CD4-positive, alpha-beta T cell (primary cell): ENCODE measurements at regions not wholly inside any gene's neighbourhood (a gene's known extent, or its start where the extent isn't known, plus 50 kb on each side); places are given as distances from the start of the nearest gene placed in this dataset.
"Not testable (repeated sequence)": the region's sequence is repeated elsewhere in the genome, so short reads cannot be mapped to it uniquely, and the experiment has no call there.

Experiments
- ATAC-seq: fragments of 200-7000 bp; cut with Tn5 transposase; one replicate; pipeline ENCODE4 v1.10.0; 2022; ENCODE audit warnings: mild to moderate bottlenecking; ENCODE audit not compliant: poor library complexity
- CTCF ChIA-PET: fragments of 350-600 bp; sonication (Branson Sonifier 250); formaldehyde crosslinking; loops from one replicate; lab custom pipeline; 2021; ENCODE audit warnings: antibody characterized with exemption, inconsistent platforms; lab: Charles Lee
- POLR2A ChIA-PET: fragments of 350-600 bp; sonication (Branson Sonifier 250); formaldehyde crosslinking; loops from one replicate; lab custom pipeline; 2021; ENCODE audit warnings: antibody characterized with exemption, inconsistent platforms; lab: Charles Lee
- DNase-seq, 14 experiments: peaks; one replicate each; pipeline ENCODE4 v3.0.0-alpha.2; 2013 to 2020; ENCODE audit warnings: mixed read lengths in 2 of 14
- H3K27ac ChIP-seq, 2 donors: one replicate each; pipeline versions ENCODE4 v1.5.1 to v1.7.0; 2013; ENCODE audit warnings: low read length in 2 of 2, low read depth in 1 of 2, mild to moderate bottlenecking in 1 of 2
- H3K27me3 ChIP-seq, 2 experiments: 1 replicate in 1 of 2; 2 replicates in 1 of 2; pipeline versions ENCODE4 v1.6.1 to v1.7.0; 2013; ENCODE audit warnings: low read length in 2 of 2, control low read depth in 1 of 2, mild to moderate bottlenecking in 1 of 2, moderate library complexity in 1 of 2; ENCODE audit not compliant: insufficient read depth in 2 of 2, control insufficient read depth in 1 of 2
- H3K36me3 ChIP-seq: one replicate; pipeline ENCODE4 v1.6.1; 2013; ENCODE audit warnings: low read length, control low read depth; ENCODE audit not compliant: insufficient read depth
- H3K4me1 ChIP-seq: one replicate; pipeline ENCODE4 v1.6.1; 2013; ENCODE audit warnings: low read length, control low read depth; ENCODE audit not compliant: insufficient read depth
- H3K4me3 ChIP-seq: one replicate; pipeline ENCODE4 v1.5.1; 2013; ENCODE audit warnings: mild to moderate bottlenecking, low read length, moderate library complexity
- H3K9me3 ChIP-seq, 2 experiments: 1 replicate in 1 of 2; 2 replicates in 1 of 2; pipeline versions ENCODE4 v1.6.1 to v1.7.0; 2013; ENCODE audit warnings: low read length in 2 of 2, mild to moderate bottlenecking in 2 of 2, control low read depth in 1 of 2, moderate library complexity in 1 of 2; ENCODE audit not compliant: control insufficient read depth in 1 of 2, insufficient read depth in 1 of 2
- H3K27ac Mint-ChIP-seq: one replicate; pipeline ENCODE4 v1.8.0; 2020; ENCODE audit warnings: mixed read lengths
- H3K27me3 Mint-ChIP-seq: one replicate; pipeline ENCODE4 v1.8.0; 2021; ENCODE audit warnings: mixed read lengths
- H3K36me3 Mint-ChIP-seq: one replicate; pipeline ENCODE4 v1.8.0; 2021; ENCODE audit warnings: low read depth, mixed read lengths
- H3K4me1 Mint-ChIP-seq: one replicate; pipeline ENCODE4 v1.8.0; 2021; ENCODE audit warnings: low read depth, mixed read lengths
- H3K4me3 Mint-ChIP-seq: one replicate; pipeline ENCODE4 v1.8.0; 2020; ENCODE audit warnings: mild to moderate bottlenecking, mixed read lengths
- H3K9me3 Mint-ChIP-seq: one replicate; pipeline ENCODE4 v1.8.0; 2020; ENCODE audit warnings: mixed read lengths
- CTCF ChIP-seq: fragments of 200-600 bp; IDR thresholded peaks from one replicate; pipeline ENCODE4 v1.8.0; 2022; ENCODE audit warnings: antibody characterized with exemption, mild to moderate bottlenecking
- intact Hi-C, 2 experiments: fragments of 100-400 bp; cut with DNase I in 1 of 2; cut with micrococcal nuclease in 1 of 2; formaldehyde crosslinking; loops; one replicate each; pipeline versions ENCODE4 v1.15.1 to v1.9.0; 2023 to 2025; cut with DNase I, micrococcal nuclease

GRCh38 chr10:37044319-37044718 lies 81.1 kb upstream of the ANKRD30A start:
- POLR2A ChIA-PET, H3K9me3 ChIP-seq, intact Hi-C loops, H3K36me3 Mint-ChIP-seq, ATAC-seq, CTCF ChIA-PET, H3K27me3 ChIP-seq, H3K4me1 ChIP-seq, H3K36me3 ChIP-seq, H3K4me3 ChIP-seq, H3K27me3 Mint-ChIP-seq, DNase-seq, H3K27ac Mint-ChIP-seq, H3K27ac ChIP-seq, H3K4me1 Mint-ChIP-seq, H3K4me3 Mint-ChIP-seq: not testable (repeated sequence)
- peaks cover 16% of the 10 kb centered on the region for H3K9me3 Mint-ChIP-seq

- Mint-ChIP-seq H3K36me3 (no peaks in the 10 kb centered on the region), H3K4me1 (no peaks in the 10 kb centered on the region), H3K4me3 (no peak overlapping the region), H3K9me3 (peaks cover 2% of the 10 kb centered on the region), H3K27ac (no peak overlapping the region), H3K27me3 (no peaks in the 10 kb centered on the region)
- ChIA-PET POLR2A (no interaction called here), CTCF (no interaction called here)
- intact Hi-C loops: no loop called here
- DNase-seq (no peak), ATAC-seq (no peak)
- no peak overlapping the region for H3K4me3 ChIP-seq
- no peak overlapping the region for H3K27ac ChIP-seq
- H3K4me1 ChIP-seq: no peaks in the 10 kb centered on the region
- H3K9me3 ChIP-seq: peaks cover 0 to 9% of the 10 kb centered on the region in 2 experiments
- H3K27me3 ChIP-seq: no peaks in the 10 kb centered on the region
- H3K36me3 ChIP-seq: no peaks in the 10 kb centered on the region
- no peak for TF ChIP-seq CTCF
Measured at GRCh38 chr10:37035853-37036252, 89.5 kb upstream of the ANKRD30A start.

GRCh38 chr10:37015498-37015897 lies 109.9 kb upstream of the ANKRD30A start:
- H3K36me3 ChIP-seq: no peaks in the 10 kb centered on the region
- Mint-ChIP-seq H3K9me3 (peaks cover 5% of the 10 kb centered on the region), H3K4me1 (no peaks in the 10 kb centered on the region), H3K27me3 (no peaks in the 10 kb centered on the region), H3K36me3 (no peaks in the 10 kb centered on the region), H3K27ac (no peak overlapping the region), H3K4me3 (no peak overlapping the region)
- H3K4me3 ChIP-seq: no peak overlapping the region
- TF ChIP-seq CTCF: no peak
- H3K27me3 ChIP-seq: no peaks in the 10 kb centered on the region
- DNase-seq (no peak), ATAC-seq (no peak)
- peaks cover 0 to 4% of the 10 kb centered on the region in 2 experiments for H3K9me3 ChIP-seq
- POLR2A ChIA-PET: no interaction called here
- H3K4me1 ChIP-seq: no peaks in the 10 kb centered on the region
- CTCF ChIA-PET: no interaction called here
- H3K27ac ChIP-seq: no peak overlapping the region
- intact Hi-C loops: no loop called here

GRCh38 chr10:37010741-37011140 lies 114.7 kb upstream of the ANKRD30A start:
- Mint-ChIP-seq H3K4me3 (no peak overlapping the region), H3K27ac (no peak overlapping the region), H3K36me3 (no peaks in the 10 kb centered on the region), H3K9me3 (peaks cover 5% of the 10 kb centered on the region), H3K27me3 (no peaks in the 10 kb centered on the region), H3K4me1 (no peaks in the 10 kb centered on the region)
- CTCF ChIA-PET: no interaction called here
- H3K27me3 ChIP-seq: no peaks in the 10 kb centered on the region
- no peak for TF ChIP-seq CTCF
- H3K4me3 ChIP-seq: no peak overlapping the region
- no peaks in the 10 kb centered on the region for H3K4me1 ChIP-seq
- ATAC-seq: no peak
- no peak overlapping the region for H3K27ac ChIP-seq
- H3K36me3 ChIP-seq: no peaks in the 10 kb centered on the region
- DNase-seq: no peak
- intact Hi-C loops: no loop called here
- peaks cover 0 to 14% of the 10 kb centered on the region in 2 experiments for H3K9me3 ChIP-seq
- POLR2A ChIA-PET: no interaction called here

GRCh38 chr10:37008276-37008675 lies 117.1 kb upstream of the ANKRD30A start:
- DNase-seq, H3K27ac Mint-ChIP-seq, H3K4me1 ChIP-seq, H3K27ac ChIP-seq, H3K27me3 Mint-ChIP-seq, H3K9me3 Mint-ChIP-seq, POLR2A ChIA-PET, intact Hi-C loops, H3K27me3 ChIP-seq, H3K36me3 Mint-ChIP-seq, H3K4me3 Mint-ChIP-seq, ATAC-seq, CTCF ChIA-PET, H3K36me3 ChIP-seq, H3K4me1 Mint-ChIP-seq, H3K4me3 ChIP-seq: not testable (repeated sequence)
- H3K9me3 ChIP-seq: peaks cover 0 to 14% of the 10 kb centered on the region in 2 experiments
